ENCODE measurements at regions not wholly inside any gene's neighbourhood (a gene's known extent, or its start where the extent isn't known, plus 50 kb on each side); places are given as distances from the start of the nearest gene placed in this dataset.
"Not testable (repeated sequence)": the region's sequence is repeated elsewhere in the genome, so short reads cannot be mapped to it uniquely, and the experiment has no call there.

GRCh38 chrX:122047261-122047660 is 999.9 kb downstream of the GLUD2 start:
- DNase-seq (ENCODE audit: low read depth in 2 of 2) = no peak

GRCh38 chrX:122055460-122055859 is 1008.0 kb downstream of the GLUD2 start:
- no peak for DNase-seq (ENCODE audit: low read depth in 2 of 2)

DNA sequence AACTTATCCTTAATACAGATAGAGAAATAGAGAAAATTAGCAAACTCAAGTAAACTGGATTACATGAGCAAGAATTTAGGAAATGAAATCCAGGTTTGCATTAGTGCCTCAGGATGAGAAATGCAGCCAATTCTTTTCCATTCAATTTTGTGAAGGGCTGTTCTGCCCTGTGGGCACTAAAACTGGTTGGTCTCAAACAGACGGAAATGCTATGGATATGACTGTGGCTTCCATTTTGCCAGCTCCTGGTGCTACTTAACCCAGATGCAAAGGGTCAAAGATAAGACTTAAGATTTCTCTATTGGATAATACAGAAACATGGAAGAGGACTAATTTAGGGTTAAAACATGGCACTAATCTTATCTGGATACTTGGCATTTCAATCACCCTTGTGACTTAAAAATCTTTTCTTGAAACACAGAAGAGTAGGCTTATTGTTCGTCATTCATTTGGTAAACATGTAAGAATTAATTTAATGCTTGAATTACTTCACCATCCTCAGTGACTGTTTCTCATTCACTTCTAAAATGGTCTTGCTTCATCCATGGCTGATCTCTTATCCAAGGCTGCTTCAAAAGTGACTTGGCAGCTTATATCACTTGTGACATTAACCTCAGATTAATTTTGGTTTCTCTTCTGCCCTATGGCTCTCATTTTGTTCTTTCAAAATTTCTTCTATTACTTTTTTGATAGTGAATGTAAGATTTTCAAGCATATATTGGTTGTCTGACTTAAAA is 1008.7 kb downstream of the GLUD2 start:
- no peak for DNase-seq (ENCODE audit: low read depth in 2 of 2)

- no peak for DNase-seq (ENCODE audit: low read depth in 2 of 2)
Observed at GRCh38 chrX:122076241-122076640, 1028.8 kb downstream of the GLUD2 start.

- no peak for DNase-seq (ENCODE audit: low read depth in 2 of 2)
Observed at GRCh38 chrX:122078079-122078478, 1030.7 kb downstream of the GLUD2 start.

- DNase-seq (ENCODE audit: low read depth in 2 of 2) = no peak
Observed at GRCh38 chrX:122087341-122087740, 1039.9 kb downstream of the GLUD2 start.

GRCh38 chrX:122091571-122091970 is 1044.2 kb downstream of the GLUD2 start:
- no peak for DNase-seq (ENCODE audit: low read depth in 2 of 2)

DNA sequence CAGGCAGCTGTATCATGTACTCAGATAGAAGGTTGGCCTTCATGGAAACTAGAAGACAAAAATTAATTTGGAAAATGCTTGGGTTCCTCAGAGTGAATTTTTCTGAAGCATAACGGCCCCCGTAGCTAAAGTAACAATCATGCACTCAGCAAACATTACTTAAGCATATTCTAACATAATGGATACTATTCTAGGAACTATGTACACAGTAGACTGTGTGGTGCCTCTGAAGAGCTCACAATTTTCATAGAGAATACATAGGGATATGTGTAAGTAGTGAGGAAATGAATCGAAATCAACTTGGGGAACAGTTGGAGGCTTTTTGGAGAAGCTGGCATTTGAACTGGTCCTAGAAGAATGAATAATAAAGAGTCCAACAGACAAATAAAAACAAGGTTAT is 1045.0 kb downstream of the GLUD2 start:
- no peak for DNase-seq (ENCODE audit: low read depth in 2 of 2)

DNA sequence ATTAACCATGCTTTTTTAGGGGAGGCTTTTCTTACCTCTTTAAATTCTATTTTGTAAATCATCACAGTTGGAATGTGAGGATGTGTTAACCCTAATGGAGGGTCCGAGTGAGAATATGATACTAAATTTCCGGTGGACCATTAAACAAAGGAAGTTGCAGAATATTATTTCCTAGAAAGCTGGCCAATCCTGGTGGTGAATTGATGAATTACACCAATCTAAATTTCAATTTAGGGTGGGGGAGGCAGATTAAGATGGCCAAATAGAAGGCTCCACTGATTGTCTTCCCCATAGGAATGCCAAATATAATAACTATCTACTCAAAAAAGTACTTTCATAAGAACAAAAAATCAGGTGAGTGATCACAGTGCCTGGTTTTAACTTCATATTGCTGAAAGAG is 1045.6 kb downstream of the GLUD2 start:
- DNase-seq (ENCODE audit: low read depth in 2 of 2) = no peak

DNA sequence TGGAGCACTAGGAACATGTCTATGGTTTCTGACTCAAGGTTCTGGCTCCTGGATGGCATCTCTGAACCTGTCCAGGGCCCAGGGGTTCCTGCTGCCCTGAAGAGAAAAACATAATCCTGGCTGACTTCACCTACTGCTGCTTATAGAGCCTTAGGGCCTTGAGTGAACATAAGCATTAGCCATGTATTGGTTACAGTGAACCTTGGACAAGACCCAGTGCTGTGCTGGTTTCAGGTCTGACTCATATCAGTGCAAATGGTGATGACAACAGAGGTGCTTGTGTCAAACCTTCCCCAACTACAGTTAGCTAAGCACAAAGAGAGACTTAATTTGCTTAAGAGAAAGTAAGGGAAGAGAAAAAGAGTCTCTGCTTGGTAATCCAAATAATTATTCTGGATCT is 1047.2 kb downstream of the GLUD2 start:
- DNase-seq (ENCODE audit: low read depth in 2 of 2) = no peak

- no peak for DNase-seq (ENCODE audit: low read depth in 2 of 2)
Observed at GRCh38 chrX:122113376-122113775, 1066.0 kb downstream of the GLUD2 start.

DNA sequence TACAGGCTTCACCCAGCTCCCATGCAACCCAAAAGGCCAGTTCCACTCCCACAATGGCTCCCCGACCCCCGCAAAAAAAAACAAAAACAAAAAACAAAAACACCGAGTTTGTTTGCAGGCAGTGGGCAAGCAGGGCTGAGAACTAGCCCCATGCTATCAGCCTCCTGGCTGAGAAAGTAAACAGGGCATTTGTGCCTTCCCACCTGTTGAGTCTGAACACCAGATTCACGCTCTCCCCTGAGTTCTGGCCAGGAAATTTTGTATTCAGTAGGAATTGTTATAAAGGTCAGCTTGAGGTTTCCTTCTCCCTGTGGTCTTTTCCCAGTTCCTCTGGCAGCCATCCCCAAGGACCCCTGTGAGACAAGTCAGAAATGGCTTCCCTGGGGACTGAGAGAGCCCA is 1066.5 kb downstream of the GLUD2 start:
- no peak for DNase-seq (ENCODE audit: low read depth in 2 of 2)

- DNase-seq (ENCODE audit: low read depth in 2 of 2) = no peak
Observed at GRCh38 chrX:122115604-122116003, 1068.2 kb downstream of the GLUD2 start.

GRCh38 chrX:122119361-122119760 is 1064.7 kb upstream of the GRIA3 start:
- no peak for DNase-seq (ENCODE audit: low read depth in 2 of 2)

DNA sequence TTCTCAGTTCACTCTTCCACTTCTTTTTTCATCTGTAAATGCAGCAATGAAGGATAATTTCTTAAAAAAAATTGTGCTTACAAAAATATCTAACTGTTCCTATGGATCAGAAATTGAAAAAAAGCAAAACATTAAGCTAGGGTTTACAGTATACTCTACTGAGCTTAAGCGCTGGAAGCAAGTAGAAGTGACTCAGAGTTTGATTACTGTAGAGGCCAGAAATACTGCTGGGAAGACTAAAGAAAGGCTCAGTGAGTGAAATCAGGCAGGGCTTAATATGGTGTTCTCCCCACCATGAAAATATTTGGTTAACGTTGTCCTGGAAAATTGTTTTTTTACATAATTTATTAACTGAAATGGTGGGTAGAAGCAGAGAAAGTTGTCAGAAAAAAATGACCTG is 1061.8 kb upstream of the GRIA3 start:
- DNase-seq (ENCODE audit: low read depth in 2 of 2) = no peak

GRCh38 chrX:122133478-122133877 is 1050.6 kb upstream of the GRIA3 start:
- DNase-seq (ENCODE audit: low read depth in 2 of 2) = no peak

DNA sequence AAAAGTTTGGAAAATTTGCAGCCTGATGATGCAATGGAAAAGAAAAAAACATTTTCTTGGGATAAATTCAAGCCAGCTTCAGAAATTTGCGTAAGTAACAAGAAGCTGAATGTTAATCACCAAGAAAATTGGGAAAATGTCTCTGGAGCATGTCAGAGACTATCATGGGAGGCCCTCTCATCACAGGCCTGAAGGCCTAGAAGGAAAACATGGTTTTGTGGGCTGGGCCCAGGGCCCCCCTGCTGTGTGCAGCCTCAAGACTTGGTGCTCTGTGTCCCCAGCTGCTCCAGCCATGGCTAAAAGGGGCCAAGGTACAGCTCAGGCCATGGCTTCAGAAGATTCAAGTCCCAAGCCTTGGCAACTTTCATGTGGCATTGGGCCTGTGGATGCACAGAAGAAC is 1049.8 kb upstream of the GRIA3 start:
- no peak for DNase-seq (ENCODE audit: low read depth in 2 of 2)

- no peak for DNase-seq (ENCODE audit: low read depth in 2 of 2)
Observed at GRCh38 chrX:122135070-122135469, 1049.0 kb upstream of the GRIA3 start.

- DNase-seq (ENCODE audit: low read depth in 2 of 2) = not testable (repeated sequence)
Observed at GRCh38 chrX:122140219-122140618, 1043.9 kb upstream of the GRIA3 start.

DNA sequence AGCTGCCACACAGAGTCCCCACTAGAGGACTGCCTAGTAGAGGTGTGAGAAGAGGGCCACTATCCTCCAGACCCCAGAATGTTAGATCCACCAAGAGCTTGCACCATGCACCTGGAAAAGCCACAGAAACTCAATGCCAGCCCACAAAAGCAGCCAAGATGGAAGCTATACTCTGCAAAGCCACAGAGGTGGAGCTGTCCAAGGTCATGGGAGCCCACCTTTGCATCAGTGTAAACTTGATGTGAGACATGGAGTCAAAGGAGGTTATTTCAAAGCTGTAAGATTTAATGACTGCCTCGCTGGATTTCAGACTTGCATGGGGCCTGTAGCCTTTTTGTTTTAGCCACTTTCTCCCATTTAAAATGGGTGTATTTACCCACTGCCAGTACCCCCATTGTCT is 1030.1 kb upstream of the GRIA3 start:
- no peak for DNase-seq (ENCODE audit: low read depth in 2 of 2)

- no peak for DNase-seq (ENCODE audit: low read depth in 2 of 2)
Observed at GRCh38 chrX:122168241-122168640, 1015.8 kb upstream of the GRIA3 start.

- DNase-seq (ENCODE audit: low read depth in 2 of 2) = no peak
Observed at GRCh38 chrX:122184791-122185190, 999.3 kb upstream of the GRIA3 start.

GRCh38 chrX:122187069-122187713 is 996.9 kb upstream of the GRIA3 start:
- no peak for DNase-seq (ENCODE audit: low read depth in 2 of 2)

GRCh38 chrX:122188751-122189150 is 995.3 kb upstream of the GRIA3 start:
- DNase-seq (ENCODE audit: low read depth in 2 of 2) = no peak

All from stimulated activated CD4-positive, alpha-beta T cell treated with anti-CD3 and anti-CD28 coated beads, Interleukin-1b, Interleukin-23, amount 100 ng/mL, for 4 hours (primary cell).